ENCODE measurements at regions not wholly inside any gene's neighbourhood (a gene's known extent, or its start where the extent isn't known, plus 50 kb on each side); places are given as distances from the start of the nearest gene placed in this dataset.

- TF ChIP-seq GATA3 (IDR thresholded peaks at IDR 0.05; ENCODE audit: low read depth, low read length) (no peak), GATA2 (IDR thresholded peaks at IDR 0.05; ENCODE audit: low read depth, low read length) (no peak)
Measured at GRCh38 chr3:164572436-164572835, 505.9 kb downstream of the SI start.

GRCh38 chr3:164550857-164551256 lies 527.4 kb downstream of the SI start:
- TF ChIP-seq GATA2 (IDR thresholded peaks at IDR 0.05; ENCODE audit: low read depth, low read length) (no peak), GATA3 (IDR thresholded peaks at IDR 0.05; ENCODE audit: low read depth, low read length) (no peak)

- no peak for TF ChIP-seq GATA2 (IDR thresholded peaks at IDR 0.05; ENCODE audit: low read depth, low read length)
- TF ChIP-seq GATA3 (IDR thresholded peaks at IDR 0.05; ENCODE audit: low read depth, low read length) = no peak
Measured at GRCh38 chr3:164539215-164539614, 539.1 kb downstream of the SI start.

- TF ChIP-seq GATA3 (IDR thresholded peaks at IDR 0.05; ENCODE audit: low read depth, low read length) (no peak), GATA2 (IDR thresholded peaks at IDR 0.05; ENCODE audit: low read depth, low read length) (no peak)
Measured at GRCh38 chr3:164537485-164537884, 540.8 kb downstream of the SI start.

DNA sequence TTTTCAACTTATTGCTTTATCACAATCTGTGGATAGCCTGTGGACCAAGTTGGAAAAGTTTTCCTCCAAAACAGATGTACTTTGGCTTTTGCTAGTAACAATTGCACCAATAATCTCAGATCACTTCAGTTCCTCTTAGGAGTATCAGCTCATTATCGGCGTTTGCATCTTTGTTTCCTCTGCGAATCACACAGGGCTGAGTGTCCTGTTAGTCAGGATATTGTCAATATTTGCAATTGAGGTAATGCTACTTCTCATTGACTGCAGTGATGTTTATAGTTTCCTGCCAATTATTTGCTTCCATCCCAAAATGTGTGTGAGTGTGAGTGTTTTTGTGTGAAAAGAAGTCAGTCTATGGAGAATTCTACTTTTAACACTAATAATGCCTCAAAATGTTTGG lies 545.0 kb downstream of the SI start:
- no peak for TF ChIP-seq GATA3 (IDR thresholded peaks at IDR 0.05; ENCODE audit: low read depth, low read length)
- TF ChIP-seq GATA2 (IDR thresholded peaks at IDR 0.05; ENCODE audit: low read depth, low read length) = no peak

- TF ChIP-seq GATA2 (IDR thresholded peaks at IDR 0.05; ENCODE audit: low read depth, low read length) = no peak
- no peak for TF ChIP-seq GATA3 (IDR thresholded peaks at IDR 0.05; ENCODE audit: low read depth, low read length)
Measured at GRCh38 chr3:164526250-164526649, 552.0 kb downstream of the SI start.

GRCh38 chr3:164524201-164524600 lies 554.1 kb downstream of the SI start:
- no peak for TF ChIP-seq GATA2 (IDR thresholded peaks at IDR 0.05; ENCODE audit: low read depth, low read length)
- no peak for TF ChIP-seq GATA3 (IDR thresholded peaks at IDR 0.05; ENCODE audit: low read depth, low read length)

- TF ChIP-seq GATA3 (IDR thresholded peaks at IDR 0.05; ENCODE audit: low read depth, low read length) = no peak
- TF ChIP-seq GATA2 (IDR thresholded peaks at IDR 0.05; ENCODE audit: low read depth, low read length) = no peak
Measured at GRCh38 chr3:164522073-164522763, 556.1 kb downstream of the SI start.

GRCh38 chr3:164521644-164522043 lies 556.7 kb downstream of the SI start:
- no peak for TF ChIP-seq GATA2 (IDR thresholded peaks at IDR 0.05; ENCODE audit: low read depth, low read length)
- TF ChIP-seq GATA3 (IDR thresholded peaks at IDR 0.05; ENCODE audit: low read depth, low read length) = no peak

GRCh38 chr3:164521139-164521538 lies 557.2 kb downstream of the SI start:
- TF ChIP-seq GATA3 (IDR thresholded peaks at IDR 0.05; ENCODE audit: low read depth, low read length) (no peak), GATA2 (IDR thresholded peaks at IDR 0.05; ENCODE audit: low read depth, low read length) (no peak)

- TF ChIP-seq GATA3 (IDR thresholded peaks at IDR 0.05; ENCODE audit: low read depth, low read length) (no peak), GATA2 (IDR thresholded peaks at IDR 0.05; ENCODE audit: low read depth, low read length) (no peak)
Measured at GRCh38 chr3:164515256-164515655, 563.0 kb downstream of the SI start.

GRCh38 chr3:164514576-164514975 lies 563.7 kb downstream of the SI start:
- TF ChIP-seq GATA2 (IDR thresholded peaks at IDR 0.05; ENCODE audit: low read depth, low read length) = no peak
- TF ChIP-seq GATA3 (IDR thresholded peaks at IDR 0.05; ENCODE audit: low read depth, low read length) = no peak

DNA sequence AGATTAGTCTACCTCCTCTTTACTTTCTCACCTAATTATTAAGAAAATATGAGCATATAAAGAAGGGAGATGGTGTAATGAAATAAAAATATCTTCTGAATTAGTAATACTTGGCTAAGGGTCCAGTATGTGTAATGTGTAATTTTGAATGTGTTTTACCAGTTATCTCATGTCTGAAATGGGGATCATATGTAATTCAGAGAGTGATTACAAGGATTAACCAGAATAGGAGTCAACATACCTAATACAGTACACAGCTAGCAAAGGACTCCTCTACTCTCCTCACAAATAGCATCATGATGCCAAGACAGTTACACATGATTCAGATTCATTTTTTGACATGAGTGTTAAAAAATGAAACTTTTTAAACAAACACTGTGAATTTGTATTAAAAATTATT lies 570.4 kb downstream of the SI start:
- no peak for TF ChIP-seq GATA2 (IDR thresholded peaks at IDR 0.05; ENCODE audit: low read depth, low read length)
- no peak for TF ChIP-seq GATA3 (IDR thresholded peaks at IDR 0.05; ENCODE audit: low read depth, low read length)

DNA sequence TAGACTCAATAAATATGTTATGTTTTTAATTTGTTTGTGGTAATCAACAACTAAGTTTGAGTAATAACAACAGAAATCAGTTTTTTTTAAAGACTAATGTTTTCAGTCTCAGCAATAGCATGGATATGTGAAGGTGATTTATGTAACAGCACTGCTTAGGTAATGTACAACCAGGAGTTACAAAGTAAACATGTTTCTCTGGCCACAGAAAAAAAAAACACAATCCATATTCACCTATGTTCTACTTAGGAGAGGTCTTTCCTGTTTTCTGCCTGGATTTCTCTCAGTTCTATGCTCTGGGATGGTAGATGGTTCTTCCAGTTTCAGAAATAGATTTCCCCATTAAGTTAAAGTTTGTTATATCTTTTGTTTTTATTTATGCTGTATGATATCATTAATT lies 579.4 kb downstream of the SI start:
- no peak for TF ChIP-seq GATA2 (IDR thresholded peaks at IDR 0.05; ENCODE audit: low read depth, low read length)

GRCh38 chr3:164488893-164489292 lies 589.4 kb downstream of the SI start:
- TF ChIP-seq GATA3 (IDR thresholded peaks at IDR 0.05; ENCODE audit: low read depth, low read length) = no peak
- TF ChIP-seq GATA2 (IDR thresholded peaks at IDR 0.05; ENCODE audit: low read depth, low read length) = no peak

DNA sequence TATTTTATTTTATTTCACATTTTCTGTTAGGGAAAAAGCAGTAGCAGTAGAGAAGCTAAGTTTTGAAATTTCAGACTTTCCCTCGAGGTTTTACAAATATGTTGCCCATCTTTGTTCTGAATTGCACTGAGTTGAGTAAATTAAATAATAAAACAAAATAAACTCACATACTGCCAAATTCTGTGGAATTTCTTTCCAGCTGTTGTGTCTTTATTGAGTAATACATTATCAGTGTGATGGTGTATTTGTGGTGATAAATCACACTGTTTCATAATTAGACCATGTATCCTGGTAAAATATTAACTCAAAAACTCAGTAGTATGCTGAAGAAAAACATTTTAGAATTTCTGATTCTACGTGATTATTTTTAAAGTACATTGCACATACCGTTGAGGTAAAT lies 592.1 kb downstream of the SI start:
- TF ChIP-seq GATA2 (IDR thresholded peaks at IDR 0.05; ENCODE audit: low read depth, low read length) (no peak), GATA3 (IDR thresholded peaks at IDR 0.05; ENCODE audit: low read depth, low read length) (no peak)

All from SH-SY5Y (cell line).